OCI-LY7 (cell line): ENCODE measurements at regions not wholly inside any gene's neighbourhood (a gene's known extent, or its start where the extent isn't known, plus 50 kb on each side); places are given as distances from the start of the nearest gene placed in this dataset.

Experiments used
- CTCF ChIP-seq: fragments of 200-600 bp; sonication (generic); conservative IDR thresholded peaks from 2 replicates; pipeline ENCODE4 v1.5.1; 2014; ENCODE audit warnings: mild to moderate bottlenecking, antibody characterized with exemption, low read length, moderate library complexity, mixed read lengths
- EZH2phosphoT487 ChIP-seq: fragments of 200-600 bp; sonication (generic); IDR thresholded peaks from 2 replicates; pipeline ENCODE4 v1.6.1; 2018; ENCODE audit warnings: low read depth, borderline replicate concordance, mild to moderate bottlenecking, mixed run types, antibody characterized with exemption, low read length, moderate library complexity, mixed read lengths

GRCh38 chr5:19334278-19334677 lies 653.7 kb downstream of the CDH18 start:
- TF ChIP-seq CTCF (no peak), EZH2phosphoT487 (no peak)
